Gastroesophageal sphincter (tissue), 4 donors: ENCODE measurements at regions not wholly inside any gene's neighbourhood (a gene's known extent, or its start where the extent isn't known, plus 50 kb on each side); places are given as distances from the start of the nearest gene placed in this dataset.
A peak's percentile ranks its signal among the peaks of the same experiment; 100 is the strongest.

Experiments
- ATAC-seq: fragments of 150-250 bp; one replicate; pipeline ENCODE4 v1.9.1; 2016; ENCODE audit warnings: mild to moderate bottlenecking, moderate library complexity
- H3K27ac ChIP-seq, 4 donors: fragments of 200-600 bp; sonication (generic) in 3 of 4; 1 replicate in 3 of 4; 2 replicates in 1 of 4; pipeline ENCODE4 v1.5.1; 2016 to 2019
- H3K27me3 ChIP-seq: fragments of 200-600 bp; sonication (generic); one replicate; pipeline ENCODE4 v1.5.1; 2019
- H3K36me3 ChIP-seq, 2 donors: fragments of 200-600 bp; sonication (generic); one replicate each; pipeline ENCODE4 v1.5.1; 2019; ENCODE audit warnings: control low read depth in 1 of 2
- H3K4me1 ChIP-seq, 3 donors: fragments of 200-600 bp; sonication (generic); 1 replicate in 2 of 3; 2 replicates in 1 of 3; pipeline ENCODE4 v1.5.1; 2016 to 2019; ENCODE audit warnings: control low read depth in 2 of 3
- H3K4me3 ChIP-seq, 2 donors: fragments of 200-600 bp; sonication (generic); one replicate each; pipeline ENCODE4 v1.5.1; 2019; ENCODE audit warnings: mild to moderate bottlenecking in 1 of 2, moderate library complexity in 1 of 2
- H3K9me3 ChIP-seq, 3 donors: fragments of 200-600 bp; sonication (generic); one replicate each; pipeline ENCODE4 v1.5.1; 2017 to 2019; ENCODE audit warnings: control low read depth in 2 of 3
- CTCF ChIP-seq, 4 experiments: fragments of 200-600 bp in 2 of 4; fragments of 450-650 bp in 2 of 4; sonication (generic) in 1 of 4; IDR thresholded peaks; one replicate each; pipeline ENCODE4 v1.5.1; 2017 to 2019; ENCODE audit warnings: antibody characterized with exemption in 4 of 4, mild to moderate bottlenecking in 2 of 4, moderate library complexity in 2 of 4
- EP300 ChIP-seq: sonication (generic); formaldehyde crosslinking; IDR thresholded peaks from one replicate; pipeline ENCODE4 v1.6.1; 2017; ENCODE audit warnings: antibody characterized with exemption, mild to moderate bottlenecking
- POLR2A ChIP-seq, 2 donors: fragments of 450-650 bp; IDR thresholded peaks; one replicate each; pipeline ENCODE4 v1.6.1; 2017; ENCODE audit warnings: antibody characterized with exemption in 2 of 2, mild to moderate bottlenecking in 2 of 2, moderate library complexity in 1 of 2
- POLR2AphosphoS5 ChIP-seq: sonication (generic); formaldehyde crosslinking; IDR thresholded peaks from one replicate; pipeline ENCODE4 v1.6.1; 2017; ENCODE audit warnings: antibody characterized with exemption
- WGBS, 2 donors: methylation state at CpG; one replicate each; pipeline ENCODE4 v1.1.5; 2018; ENCODE audit warnings: low coverage in 1 of 2; 5-methylcytosine and 5-hydroxymethylcytosine counted together

- ATAC-seq: peak; percentile 48
- peak overlapping the region in 1 of 4 donors; percentile 43 for H3K27ac ChIP-seq
- no peaks in the 10 kb centered on the region for H3K9me3 ChIP-seq
- H3K4me1 ChIP-seq: peaks cover 0 to 40% (median 8%) of the 10 kb centered on the region in 3 donors
- no peak for TF ChIP-seq POLR2A (IDR thresholded peaks at IDR 0.05)
- TF ChIP-seq CTCF (IDR thresholded peaks at IDR 0.05): peak; percentile 6 to 69 (median 63)
- no peak for TF ChIP-seq EP300
- H3K4me3 ChIP-seq: no peak overlapping the region
- 11 to 25% methylated on average over 3 of the region's 3 CpGs for WGBS, 2 donors
- no peaks in the 10 kb centered on the region for H3K27me3 ChIP-seq
- no peaks in the 10 kb centered on the region for H3K36me3 ChIP-seq
Observed at GRCh38 chr4:15238720-15239119, 189.1 kb upstream of the C1QTNF7 start.

DNA sequence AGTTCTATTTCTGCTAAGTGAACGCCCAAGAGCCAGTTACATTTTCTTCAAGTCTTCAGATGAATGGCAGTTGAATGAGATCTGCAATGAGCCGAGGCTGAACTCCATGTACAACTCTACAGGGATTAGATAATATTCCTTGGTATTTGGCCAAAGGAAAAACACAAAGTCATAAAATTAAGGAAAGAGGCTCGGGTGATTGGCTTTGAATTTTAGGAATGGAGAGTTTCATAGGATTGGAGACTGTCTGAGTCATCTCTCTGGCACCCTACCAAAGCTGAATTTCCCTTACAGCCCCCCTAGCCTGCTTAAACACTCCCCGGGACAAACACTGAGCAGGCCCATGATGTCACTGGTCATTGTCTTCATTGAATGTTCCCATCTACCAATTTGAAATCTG lies 188.0 kb upstream of the C1QTNF7 start:
- WGBS, 2 donors: 29 to 45% methylated on average over 2 to 4 of the region's 4 CpGs
- Histone ChIP-seq H3K27ac (peak overlapping the region in 2 of 4 donors; percentile 4 to 43), H3K9me3 (no peaks in the 10 kb centered on the region), H3K27me3 (no peaks in the 10 kb centered on the region), H3K4me1 (peaks cover 0 to 31% (median 8%) of the 10 kb centered on the region in 3 donors), H3K36me3 (no peaks in the 10 kb centered on the region), H3K4me3 (no peak overlapping the region)
- peak; percentile 20 for TF ChIP-seq POLR2AphosphoS5
- no peak for TF ChIP-seq CTCF (IDR thresholded peaks at IDR 0.05)
- peak; percentile 46 for ATAC-seq

- H3K9me3 ChIP-seq: no peaks in the 10 kb centered on the region
- WGBS, 2 donors: 70 to 84% methylated on average over 3 of the region's 3 CpGs
- no peak for ATAC-seq
- peaks cover 0 to 28% (median 8%) of the 10 kb centered on the region in 3 donors for H3K4me1 ChIP-seq
- no peak overlapping the region for H3K4me3 ChIP-seq
- H3K36me3 ChIP-seq: no peaks in the 10 kb centered on the region
- H3K27ac ChIP-seq: peak overlapping the region in 1 of 4 donors; percentile 17
- H3K27me3 ChIP-seq: no peaks in the 10 kb centered on the region
- TF ChIP-seq CTCF (IDR thresholded peaks at IDR 0.05): no peak
- TF ChIP-seq EP300: no peak
- TF ChIP-seq POLR2A (IDR thresholded peaks at IDR 0.05): no peak
- no peak for TF ChIP-seq POLR2AphosphoS5
Observed at GRCh38 chr4:15240764-15241163, 187.1 kb upstream of the C1QTNF7 start.

GRCh38 chr4:15242021-15242420 lies 185.8 kb upstream of the C1QTNF7 start:
- Histone ChIP-seq H3K36me3 (no peaks in the 10 kb centered on the region), H3K4me3 (no peak overlapping the region), H3K4me1 (peaks cover 0 to 23% (median 8%) of the 10 kb centered on the region in 3 donors), H3K27ac (no peak overlapping the region), H3K27me3 (no peaks in the 10 kb centered on the region), H3K9me3 (no peaks in the 10 kb centered on the region)
- WGBS, 2 donors: 100% methylated on average over 1 of the region's 1 CpG; no CpG with 5 or more reads in 1 of the 2 donors
- ATAC-seq: no peak
- TF ChIP-seq POLR2A (IDR thresholded peaks at IDR 0.05) (no peak), EP300 (no peak), CTCF (IDR thresholded peaks at IDR 0.05) (no peak), POLR2AphosphoS5 (no peak)

DNA sequence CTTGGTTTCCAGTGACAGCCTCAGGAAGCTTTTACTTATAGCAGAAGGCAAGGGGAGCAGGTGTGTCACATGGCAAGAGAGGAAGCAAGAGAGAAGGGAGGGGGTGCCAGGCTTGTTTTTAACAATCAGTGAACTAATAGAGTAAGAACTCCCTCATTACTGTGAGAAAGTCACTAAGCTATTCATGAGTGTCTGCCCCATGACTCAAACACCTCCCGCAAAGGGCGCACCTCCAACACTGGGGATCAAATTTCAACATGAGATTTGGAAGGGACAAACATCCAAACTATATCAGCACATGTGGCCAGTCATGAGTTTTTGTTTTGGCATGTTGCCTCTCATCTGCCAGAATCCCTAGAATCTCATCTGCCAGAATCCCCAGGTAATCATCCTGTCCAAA lies 183.5 kb upstream of the C1QTNF7 start:
- ATAC-seq: no peak
- TF ChIP-seq CTCF (IDR thresholded peaks at IDR 0.05): no peak
- no peak for TF ChIP-seq POLR2A (IDR thresholded peaks at IDR 0.05)
- TF ChIP-seq EP300: no peak
- TF ChIP-seq POLR2AphosphoS5: no peak
- H3K4me3 ChIP-seq: no peak overlapping the region
- H3K9me3 ChIP-seq: no peaks in the 10 kb centered on the region
- H3K27me3 ChIP-seq: no peaks in the 10 kb centered on the region
- H3K36me3 ChIP-seq: no peaks in the 10 kb centered on the region
- WGBS, 2 donors: 83 to 100% methylated on average over 1 to 2 of the region's 2 CpGs
- H3K4me1 ChIP-seq: peaks cover 0 to 7% (median 4%) of the 10 kb centered on the region in 3 donors
- H3K27ac ChIP-seq: no peak overlapping the region
